GM23338 (cell line): ENCODE measurements at regions not wholly inside any gene's neighbourhood (a gene's known extent, or its start where the extent isn't known, plus 50 kb on each side); places are given as distances from the start of the nearest gene placed in this dataset.
"Not testable (repeated sequence)": the region's sequence is repeated elsewhere in the genome, so short reads cannot be mapped to it uniquely, and the experiment has no call there.

Experiments used
- ATAC-seq: fragments of 200-7000 bp; cut with Tn5 transposase; 3 replicates; pipeline ENCODE4 v1.9.1; 2020
- DNase-seq: peaks from one replicate; pipeline ENCODE4 v3.0.0-alpha.2; 2015; ENCODE audit warnings: low spot score
- H2AFZ ChIP-seq: fragments of 200-600 bp; sonication (generic); 2 replicates; pipeline ENCODE4 v1.8.0; 2016; ENCODE audit warnings: antibody characterized with exemption, mild to moderate bottlenecking, moderate library complexity
- H3F3A ChIP-seq: fragments of 200-600 bp; sonication (generic); replicated peaks from 2 replicates; pipeline ENCODE4 v1.8.0; 2017; ENCODE audit warnings: antibody characterized with exemption, mixed run types, low read depth
- H3K27ac ChIP-seq: fragments of 200-600 bp; sonication (generic); 2 replicates; pipeline ENCODE4 v1.6.1; 2016; ENCODE audit warnings: low read depth
- H3K27me3 ChIP-seq: fragments of 200-600 bp; sonication (generic); 2 replicates; pipeline ENCODE4 v1.8.0; 2016; ENCODE audit warnings: mild to moderate bottlenecking, mixed run types, moderate library complexity; ENCODE audit not compliant: insufficient read depth
- H3K36me3 ChIP-seq: fragments of 200-600 bp; sonication (generic); 2 replicates; pipeline ENCODE4 v1.8.0; 2016; ENCODE audit warnings: mild to moderate bottlenecking; ENCODE audit not compliant: insufficient read depth
- H3K4me1 ChIP-seq: fragments of 200-600 bp; sonication (generic); 2 replicates; pipeline ENCODE4 v1.8.0; 2016; ENCODE audit warnings: mild to moderate bottlenecking, moderate library complexity; ENCODE audit not compliant: insufficient read depth
- H3K4me2 ChIP-seq: fragments of 200-600 bp; sonication (generic); 2 replicates; pipeline ENCODE4 v1.7.1; 2017; ENCODE audit warnings: mixed run types
- H3K4me3 ChIP-seq: fragments of 200-600 bp; sonication (generic); 2 replicates; pipeline ENCODE4 v1.6.1; 2016; ENCODE audit warnings: mixed run types
- H3K79me2 ChIP-seq: fragments of 200-600 bp; sonication (generic); replicated peaks from 2 replicates; pipeline ENCODE4 v1.8.0; 2017; ENCODE audit warnings: mild to moderate bottlenecking; ENCODE audit not compliant: insufficient read depth
- H3K9me2 ChIP-seq: fragments of 200-600 bp; sonication (generic); 2 replicates; pipeline ENCODE4 v1.8.0; 2017; ENCODE audit not compliant: insufficient read depth
- H4K20me1 ChIP-seq: fragments of 200-600 bp; sonication (generic); replicated peaks from 2 replicates; pipeline ENCODE4 v1.8.0; 2017; ENCODE audit warnings: mild to moderate bottlenecking; ENCODE audit not compliant: insufficient read depth
- H3K27ac Mint-ChIP-seq: 2 replicates; pipeline ENCODE4 v1.8.0; 2020; ENCODE audit warnings: inconsistent platforms, mild to moderate bottlenecking, moderate library complexity, mixed read lengths
- H3K27me3 Mint-ChIP-seq: 3 replicates; pipeline ENCODE4 v1.8.0; 2022; ENCODE audit warnings: low read depth, mild to moderate bottlenecking, moderate library complexity, mixed read lengths, inconsistent platforms; ENCODE audit not compliant: insufficient read depth, poor library complexity
- H3K36me3 Mint-ChIP-seq: 3 replicates; pipeline ENCODE4 v1.8.0; 2021; ENCODE audit warnings: low read depth, mild to moderate bottlenecking, inconsistent platforms, moderate library complexity, mixed read lengths
- H3K4me1 Mint-ChIP-seq: 3 replicates; pipeline ENCODE4 v1.8.0; 2020; ENCODE audit warnings: mild to moderate bottlenecking, inconsistent platforms, mixed read lengths
- H3K4me3 Mint-ChIP-seq: 3 replicates; pipeline ENCODE4 v1.8.0; 2021; ENCODE audit warnings: moderate library complexity, mild to moderate bottlenecking, inconsistent platforms, mixed read lengths
- H3K9me3 Mint-ChIP-seq: 3 replicates; pipeline ENCODE4 v1.8.0; 2020; ENCODE audit warnings: moderate library complexity, mild to moderate bottlenecking, inconsistent platforms, mixed read lengths
- CREB1 ChIP-seq: fragments of 250-450 bp; sonication (Bioruptor Pico); IDR thresholded peaks from 2 replicates; pipeline ENCODE4 v1.5.0; 2020; ENCODE audit warnings: low read depth, mild to moderate bottlenecking, moderate library complexity
- CTCF ChIP-seq, 2 experiments: fragments of 200-600 bp in 1 of 2; sonication (generic) in 1 of 2; conservative IDR thresholded peaks; 2 replicates each; pipeline versions ENCODE4 v1.5.1 to v1.6.1; 2016 to 2017; ENCODE audit warnings: antibody characterized with exemption in 2 of 2, low read depth in 2 of 2, mild to moderate bottlenecking in 2 of 2, moderate library complexity in 1 of 2
- NANOG ChIP-seq: IDR thresholded peaks from 2 replicates; pipeline ENCODE4 v1.6.1; 2016; ENCODE audit warnings: antibody characterized with exemption, borderline replicate concordance
- POLR2AphosphoS5 ChIP-seq: IDR thresholded peaks from 2 replicates; pipeline ENCODE4 v1.6.1; 2016; ENCODE audit warnings: antibody characterized with exemption, low read depth

GRCh38 chr18:54480616-54481015, 110.4 kb upstream of the DYNAP start (continued):
- TF ChIP-seq CTCF (conservative IDR thresholded peaks at IDR 0.05; ENCODE audit: low read depth in 2 of 2) = no peak

DNA sequence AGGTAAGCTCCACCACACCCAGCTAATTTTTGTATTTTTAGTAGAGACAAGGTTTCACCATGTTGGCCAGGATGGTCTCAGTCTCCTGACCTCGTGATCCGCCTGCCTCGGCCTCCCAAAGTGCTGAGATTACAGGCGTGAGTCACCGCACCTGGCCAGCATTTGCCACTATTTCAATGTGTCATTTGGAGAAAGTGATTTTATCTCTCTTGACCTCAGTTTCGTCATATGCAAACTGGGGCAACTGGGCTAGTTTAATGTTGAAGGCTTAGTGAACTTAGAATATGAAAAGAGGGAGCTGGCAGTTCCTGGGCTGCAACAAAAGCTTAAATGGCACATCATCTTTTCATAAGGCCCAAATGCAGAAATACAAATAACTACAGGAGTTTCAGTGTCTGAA, 88.6 kb upstream of the DYNAP start:
- not testable (repeated sequence) for H3K4me1 ChIP-seq, H3K4me2 ChIP-seq, H3K27me3 Mint-ChIP-seq, H2AFZ ChIP-seq, H3F3A ChIP-seq, H3K27ac Mint-ChIP-seq, ATAC-seq, H3K4me1 Mint-ChIP-seq, H3K36me3 ChIP-seq, H3K4me3 ChIP-seq, H3K9me2 ChIP-seq, H3K27ac ChIP-seq, H3K27me3 ChIP-seq, H4K20me1 ChIP-seq, DNase-seq, H3K36me3 Mint-ChIP-seq, H3K79me2 ChIP-seq, H3K9me3 Mint-ChIP-seq, H3K4me3 Mint-ChIP-seq

DNA sequence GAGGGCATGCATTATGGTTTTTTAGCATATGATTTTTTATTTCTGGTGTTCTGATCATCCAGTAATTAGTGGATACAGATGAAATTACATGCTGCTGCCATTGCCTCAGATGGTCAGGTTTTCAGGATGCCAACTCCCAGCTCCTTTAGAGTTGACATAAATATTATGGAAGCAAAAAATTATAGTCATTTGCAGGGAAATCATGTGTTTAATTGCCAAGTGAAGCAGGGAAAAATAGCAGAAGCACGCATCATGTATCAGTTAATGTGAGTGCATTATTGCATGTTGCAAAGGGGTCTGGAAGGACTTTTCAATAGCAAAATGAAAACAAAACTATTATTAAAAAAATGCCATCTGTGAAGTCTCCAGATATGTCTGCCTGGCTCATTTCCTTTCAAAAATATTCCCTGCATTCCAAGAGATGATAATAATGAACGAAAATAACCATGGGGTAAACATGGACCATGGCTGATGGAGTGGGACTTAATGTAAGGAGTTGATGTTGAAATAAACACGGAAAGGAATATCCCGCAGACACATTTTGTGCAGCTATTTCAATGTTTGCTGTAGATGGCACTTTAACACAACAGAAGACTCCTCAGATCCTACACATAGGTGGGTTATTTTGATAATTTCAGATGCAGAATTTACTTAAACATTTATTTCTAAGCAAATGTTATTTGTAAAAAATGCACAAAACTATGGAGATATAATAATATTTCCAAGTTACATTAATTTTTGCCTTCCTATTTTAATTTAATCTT, 87.7 kb upstream of the DYNAP start:
- Histone ChIP-seq H3K79me2 (no peaks in the 10 kb centered on the region), H3K9me2 (peaks cover 7% of the 10 kb centered on the region; the same call in 1 of the 2 replicates), H3K4me2 (no peak overlapping the region), H3K4me3 (no peak overlapping the region), H3K4me1 (no peaks in the 10 kb centered on the region), H3F3A (no peaks in the 10 kb centered on the region), H3K27me3 (no peaks in the 10 kb centered on the region), H4K20me1 (no peaks in the 10 kb centered on the region), H3K27ac (no peak overlapping the region), H3K36me3 (no peaks in the 10 kb centered on the region), H2AFZ (no peak overlapping the region)
- no peak for ATAC-seq
- TF ChIP-seq CTCF (conservative IDR thresholded peaks at IDR 0.05; ENCODE audit: low read depth in 2 of 2) (peak; percentile 22 to 39; a peak in 3 of 4 replicates), POLR2AphosphoS5 (no peak), NANOG (no peak), CREB1 (CRISPR knock-in tag) (no peak)
- Mint-ChIP-seq H3K27ac (no peak overlapping the region), H3K9me3 (peaks cover 5% of the 10 kb centered on the region; the same call in 2 of the 3 replicates), H3K36me3 (peaks cover 8% of the 10 kb centered on the region; the same call in 1 of the 3 replicates), H3K27me3 (no peaks in the 10 kb centered on the region), H3K4me1 (peaks cover 7% of the 10 kb centered on the region), H3K4me3 (no peak overlapping the region)
- DNase-seq = no peak
